ENCODE measurements at regions not wholly inside any gene's neighbourhood (a gene's known extent, or its start where the extent isn't known, plus 50 kb on each side); places are given as distances from the start of the nearest gene placed in this dataset.

GRCh38 chrX:42628471-42628870, 149.5 kb downstream of the PPP1R2C start:
- TF ChIP-seq CTCF (optimal IDR thresholded peaks at IDR 0.05 in 1 of 3, IDR thresholded peaks at IDR 0.05 in 1 of 3, conservative IDR thresholded peaks at IDR 0.05 in 1 of 3; ENCODE audit: extremely low read depth in 1 of 3, insufficient read depth in 2 of 3, low read length in 3 of 3) (no peak), EZH2 (IDR thresholded peaks at IDR 0.05; ENCODE audit: low read length) (no peak)

All from keratinocyte (primary cell).